ENCODE measurements at regions not wholly inside any gene's neighbourhood (a gene's known extent, or its start where the extent isn't known, plus 50 kb on each side); places are given as distances from the start of the nearest gene placed in this dataset.

- Histone ChIP-seq H3K4me1 (ENCODE audit: control insufficient read depth, insufficient read depth, low read length) (no peaks in the 10 kb centered on the region), H3K4me3 (ENCODE audit: insufficient read depth, low read depth, low read length) (no peak overlapping the region), H3K9me3 (ENCODE audit: control insufficient read depth, insufficient read depth, low read length) (0 out of 2 replicates have a peak, but pooled peaks cover 2% of the 10 kb centered on the region), H2BK20ac (ENCODE audit: low read depth, low read length) (no peak overlapping the region), H2BK120ac (ENCODE audit: low read depth, low read length) (no peak overlapping the region), H3K4ac (ENCODE audit: low read depth, low read length) (no peak overlapping the region), H3K36me3 (ENCODE audit: control insufficient read depth, insufficient read depth, low read length) (no peaks in the 10 kb centered on the region), H3K56ac (ENCODE audit: extremely low read depth, insufficient read depth, low read length) (no peak overlapping the region), H4K20me1 (ENCODE audit: insufficient read depth, low read length) (no peaks in the 10 kb centered on the region), H3K18ac (ENCODE audit: low read depth, low read length) (no peak overlapping the region), H3K23ac (ENCODE audit: low read depth, low read length) (no peak overlapping the region), H4K91ac (ENCODE audit: insufficient read depth, low read depth, low read length) (no peak overlapping the region), H2BK5ac (ENCODE audit: low read depth, low read length, poor library complexity, severe bottlenecking) (no peak overlapping the region), H4K5ac (ENCODE audit: low read depth, low read length) (no peak overlapping the region), H3K27ac (ENCODE audit: insufficient read depth, low read length) (no peak overlapping the region), H2AK9ac (replicated peaks; ENCODE audit: low read depth, low read length, poor library complexity) (no peak overlapping the region), H3K14ac (replicated peaks; ENCODE audit: low read depth, low read length) (no peak overlapping the region), H3K27me3 (ENCODE audit: control insufficient read depth, insufficient read depth, low read length) (peaks cover 2% of the 10 kb centered on the region; the same call in 1 of the 2 replicates), H3K9ac (ENCODE audit: low read depth, low read length) (no peak overlapping the region), H3K79me1 (ENCODE audit: low read depth in 1 of 2, low read length in 2 of 2) (no peaks in the 10 kb centered on the region), H3K9me1 (ENCODE audit: insufficient read depth, low read length) (no peaks in the 10 kb centered on the region), H3K4me2 (ENCODE audit: low read depth, low read length) (no peak overlapping the region), H2AFZ (replicated peaks; ENCODE audit: low read length, poor library complexity) (no peak overlapping the region), H2BK15ac (ENCODE audit: low read depth, low read length) (no peak overlapping the region), H2AK5ac (ENCODE audit: low read depth, low read length) (no peak overlapping the region), H4K8ac (ENCODE audit: low read depth in 2 of 2, low read length in 2 of 2) (no peak overlapping the region)
- no TSS peak for BruUV-seq (replicated peaks)
- ChIA-PET CTCF (no interaction called here), POLR2A (ENCODE audit: unreplicated experiment) (no interaction called here)
- ATAC-seq (ENCODE audit: low read depth) = no peak
- no CpG with 5 or more reads among the region's 1 CpG for WGBS, 2 experiments (ENCODE audit: extremely low coverage in 2 of 2, insufficient read length in 1 of 2)
- in situ Hi-C loops (cut with MboI; ENCODE audit: low sequenced_read_pairs) (no loop called here), intact Hi-C loops (cut with micrococcal nuclease) (no loop called here), dilution Hi-C loops (cut with HindIII; ENCODE audit: low sequenced_read_pairs, unreplicated experiment) (no loop called here)
- DNase-seq = no peak
- TF ChIP-seq CHD1 (IDR thresholded peaks at IDR 0.05; ENCODE audit: low read depth, low read length) (no peak), MAFK (IDR thresholded peaks at IDR 0.05; ENCODE audit: low read depth, low read length) (no peak), RFX5 (IDR thresholded peaks at IDR 0.05; ENCODE audit: low read depth, low read length) (no peak), BHLHE40 (IDR thresholded peaks at IDR 0.05; ENCODE audit: low read depth, low read length) (no peak), SMC3 (IDR thresholded peaks at IDR 0.05; ENCODE audit: low read depth, low read length) (no peak), RAD21 (IDR thresholded peaks at IDR 0.05; ENCODE audit: low read length) (no peak), ELK1 (IDR thresholded peaks at IDR 0.05; ENCODE audit: borderline replicate concordance, low read depth, low read length) (no peak), USF2 (IDR thresholded peaks at IDR 0.05; ENCODE audit: low read depth, low read length) (no peak), CTCF (conservative IDR thresholded peaks at IDR 0.05; ENCODE audit: low read depth, low read length) (no peak), RCOR1 (IDR thresholded peaks at IDR 0.05; ENCODE audit: insufficient replicate concordance, low read length) (no peak), MXI1 (IDR thresholded peaks at IDR 0.05; ENCODE audit: borderline replicate concordance, low read depth, low read length) (no peak), NFE2L2 (IDR thresholded peaks at IDR 0.05; ENCODE audit: low read depth, low read length) (no peak), CEBPB (IDR thresholded peaks at IDR 0.05; ENCODE audit: low read depth, low read length) (no peak), MAZ (IDR thresholded peaks at IDR 0.05; ENCODE audit: borderline replicate concordance, low read depth, low read length) (no peak), FOS (IDR thresholded peaks at IDR 0.05; ENCODE audit: low read depth, low read length) (no peak), POLR2A (IDR thresholded peaks at IDR 0.05; ENCODE audit: low read depth, low read length) (no peak)
These were observed 93.8 kb downstream of the TRIM29 start for GRCh38 chr11:120044011-120044675.

Measured in IMR-90 (cell line).